GM23248 (cell line): ENCODE measurements at regions not wholly inside any gene's neighbourhood (a gene's known extent, or its start where the extent isn't known, plus 50 kb on each side); places are given as distances from the start of the nearest gene placed in this dataset.

Experiments
- DNase-seq: peaks from one replicate; pipeline ENCODE4 v3.0.0-alpha.2; 2015
- H2AFZ ChIP-seq: fragments of 200-600 bp; sonication (generic); 2 replicates; pipeline ENCODE4 v1.6.1; 2016; ENCODE audit warnings: antibody characterized with exemption
- H3F3A ChIP-seq: fragments of 200-600 bp; sonication (generic); 2 replicates; pipeline ENCODE4 v1.6.1; 2016; ENCODE audit warnings: mild to moderate bottlenecking, antibody characterized with exemption, mixed run types; ENCODE audit not compliant: insufficient read depth
- H3K27ac ChIP-seq: fragments of 200-600 bp; sonication (generic); 2 replicates; pipeline ENCODE4 v1.5.1; 2016; ENCODE audit warnings: mild to moderate bottlenecking
- H3K27me3 ChIP-seq: fragments of 200-600 bp; sonication (generic); replicated peaks from 2 replicates; pipeline ENCODE4 v1.6.1; 2016; ENCODE audit warnings: mild to moderate bottlenecking; ENCODE audit not compliant: insufficient read depth
- H3K36me3 ChIP-seq: fragments of 200-600 bp; sonication (generic); 2 replicates; pipeline ENCODE4 v1.6.1; 2016; ENCODE audit warnings: low read depth, mild to moderate bottlenecking
- H3K4me1 ChIP-seq: fragments of 200-600 bp; sonication (generic); 2 replicates; pipeline ENCODE4 v1.6.1; 2016; ENCODE audit warnings: mild to moderate bottlenecking; ENCODE audit not compliant: insufficient read depth
- H3K4me2 ChIP-seq: fragments of 200-600 bp; sonication (generic); one replicate; pipeline ENCODE4 v1.6.1; 2016; ENCODE audit warnings: mild to moderate bottlenecking; ENCODE audit not compliant: unreplicated experiment
- H3K4me3 ChIP-seq: fragments of 200-600 bp; sonication (generic); 2 replicates; pipeline ENCODE4 v1.5.1; 2016; ENCODE audit warnings: mild to moderate bottlenecking
- H3K79me2 ChIP-seq: fragments of 200-600 bp; sonication (generic); 2 replicates; pipeline ENCODE4 v1.6.1; 2016; ENCODE audit warnings: mild to moderate bottlenecking; ENCODE audit not compliant: insufficient read depth
- H3K9ac ChIP-seq: fragments of 200-600 bp; sonication (generic); 2 replicates; pipeline ENCODE4 v1.6.1; 2016; ENCODE audit warnings: mild to moderate bottlenecking
- H3K9me2 ChIP-seq: fragments of 200-600 bp; sonication (generic); 2 replicates; pipeline ENCODE4 v1.6.1; 2016; ENCODE audit warnings: mixed run types, mild to moderate bottlenecking, moderate library complexity; ENCODE audit not compliant: insufficient read depth
- H3K9me3 ChIP-seq: fragments of 200-600 bp; sonication (generic); one replicate; pipeline ENCODE4 v1.6.1; 2017; ENCODE audit warnings: low read depth
- H4K20me1 ChIP-seq: fragments of 200-600 bp; sonication (generic); 2 replicates; pipeline ENCODE4 v1.6.0; 2016; ENCODE audit not compliant: insufficient read depth
- EZH2 ChIP-seq: fragments of 200-600 bp; sonication (generic); IDR thresholded peaks from 2 replicates; pipeline ENCODE4 v1.6.1; 2018; ENCODE audit warnings: antibody characterized with exemption, mild to moderate bottlenecking; ENCODE audit not compliant: insufficient read depth, poor library complexity, severe bottlenecking
- EZH2phosphoT487 ChIP-seq: fragments of 200-600 bp; sonication (generic); IDR thresholded peaks from 2 replicates; pipeline ENCODE4 v1.6.1; 2018; ENCODE audit warnings: antibody characterized with exemption, moderate library complexity, mild to moderate bottlenecking, low read depth; ENCODE audit not compliant: insufficient read depth
- WGBS, 2 experiments: methylation state at CpG; one replicate each; pipeline ENCODE4 v1.1.6; 2015 to 2017; ENCODE audit warnings: low lambda C conversion rate in 2 of 2, low coverage in 1 of 2; ENCODE audit errors: missing lambda C conversion rate in 2 of 2; 5-methylcytosine and 5-hydroxymethylcytosine counted together
- in situ Hi-C: fragments of 300-500 bp; cut with MboI; formaldehyde crosslinking; loops from 2 replicates; pipeline ENCODE4 v1.15.0; 2020

GRCh38 chr2:9775351-9775750, 67.9 kb upstream of the TAF1B start:
- no peak overlapping the region for H3K4me2 ChIP-seq
- no peaks in the 10 kb centered on the region for H3K27me3 ChIP-seq
- no peaks in the 10 kb centered on the region for H4K20me1 ChIP-seq
- H3K9ac ChIP-seq, result no peak overlapping the region
- no peak for TF ChIP-seq EZH2
- TF ChIP-seq EZH2phosphoT487, result no peak
- H3K27ac ChIP-seq, result no peak overlapping the region
- H3K79me2 ChIP-seq, result no peaks in the 10 kb centered on the region
- H3K9me3 ChIP-seq, result no peaks in the 10 kb centered on the region
- H3F3A ChIP-seq, result 0 out of 2 replicates have a peak, but pooled peaks cover 6% of the 10 kb centered on the region
- H3K36me3 ChIP-seq, result no peaks in the 10 kb centered on the region
- no peak overlapping the region for H3K4me3 ChIP-seq
- in situ Hi-C loops, result loop anchor here (25.0 kb wide), 1 partner anchor 662 kb away; the partner anchor contains the start of gene ODC1
- 68 to 77% methylated on average over 7 to 9 of the region's 9 CpGs for WGBS, 2 experiments
- peaks cover 19% of the 10 kb centered on the region for H3K4me1 ChIP-seq
- no peak overlapping the region for H2AFZ ChIP-seq
- no peaks in the 10 kb centered on the region for H3K9me2 ChIP-seq
- DNase-seq, result no peak

DNA sequence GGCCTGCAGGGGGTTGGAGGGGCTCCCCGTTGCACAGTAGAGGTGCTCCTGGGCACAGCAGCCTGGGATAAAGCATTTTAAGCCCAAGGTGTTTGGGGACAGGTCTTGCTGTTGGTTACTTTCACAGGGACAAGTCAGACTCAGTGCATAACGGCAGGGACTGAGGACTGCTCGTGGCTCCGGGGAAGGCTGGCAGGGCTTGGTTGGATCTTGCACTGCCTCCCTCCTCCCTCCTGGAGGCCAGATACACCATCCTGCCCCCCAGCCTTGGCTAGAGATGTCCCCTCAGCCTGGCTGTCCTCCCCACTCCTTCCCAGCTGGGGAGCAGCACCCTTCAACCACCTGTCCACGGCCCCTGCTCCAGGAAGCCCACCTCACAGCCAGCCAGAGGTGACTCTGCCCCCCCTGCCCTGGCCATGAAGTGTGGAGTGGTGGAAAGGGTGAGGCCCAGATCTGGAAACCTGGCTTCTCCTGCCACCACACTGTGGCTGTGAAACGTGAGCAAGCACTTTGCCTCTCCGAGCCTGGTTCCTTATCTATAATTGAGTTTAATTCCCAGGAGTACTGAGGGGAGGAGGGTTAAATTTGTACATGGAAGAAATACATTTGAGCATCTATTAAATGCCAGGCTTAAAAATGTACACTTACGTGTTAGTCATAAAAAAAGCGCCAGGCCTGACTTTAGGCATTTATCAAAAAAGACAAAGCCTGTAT, 67.1 kb upstream of the TAF1B start:
- H4K20me1 ChIP-seq, result no peaks in the 10 kb centered on the region
- no peak overlapping the region for H3K4me3 ChIP-seq
- no peaks in the 10 kb centered on the region for H3K36me3 ChIP-seq
- H3K27me3 ChIP-seq, result no peaks in the 10 kb centered on the region
- 69 to 78% methylated on average over 9 of the region's 9 CpGs for WGBS, 2 experiments
- in situ Hi-C loops, result loop anchor here (25.0 kb wide), 1 partner anchor 661 kb away; the partner anchor contains the start of gene ODC1
- no peak overlapping the region for H3K4me2 ChIP-seq
- no peak overlapping the region for H2AFZ ChIP-seq
- H3K4me1 ChIP-seq, result peaks cover 12% of the 10 kb centered on the region
- no peak for DNase-seq
- H3K79me2 ChIP-seq, result no peaks in the 10 kb centered on the region
- TF ChIP-seq EZH2, result no peak
- TF ChIP-seq EZH2phosphoT487, result no peak
- H3K27ac ChIP-seq, result no peak overlapping the region
- H3K9me2 ChIP-seq, result no peaks in the 10 kb centered on the region
- no peak overlapping the region for H3K9ac ChIP-seq
- H3K9me3 ChIP-seq, result no peaks in the 10 kb centered on the region
- 0 out of 2 replicates have a peak, but pooled peaks cover 6% of the 10 kb centered on the region for H3F3A ChIP-seq

GRCh38 chr2:9777081-9777480, 66.2 kb upstream of the TAF1B start:
- Histone ChIP-seq H3K9me3 (no peaks in the 10 kb centered on the region), H3K4me2 (no peak overlapping the region), H3K4me1 (peaks cover 4% of the 10 kb centered on the region; the same call in 1 of the 2 replicates), H3K79me2 (no peaks in the 10 kb centered on the region), H3K4me3 (no peak overlapping the region), H3K9ac (no peak overlapping the region), H3K27me3 (no peaks in the 10 kb centered on the region), H3K36me3 (no peaks in the 10 kb centered on the region), H3K27ac (no peak overlapping the region), H4K20me1 (no peaks in the 10 kb centered on the region), H3F3A (0 out of 2 replicates have a peak, but pooled peaks cover 3% of the 10 kb centered on the region), H3K9me2 (no peaks in the 10 kb centered on the region), H2AFZ (no peak overlapping the region)
- DNase-seq, result no peak
- WGBS, 2 experiments, result 79 to 82% methylated on average over 6 of the region's 6 CpGs
- TF ChIP-seq EZH2 (no peak), EZH2phosphoT487 (no peak)
- in situ Hi-C loops, result loop anchor here (25.0 kb wide), 1 partner anchor 660 kb away; the partner anchor contains the start of gene ODC1

DNA sequence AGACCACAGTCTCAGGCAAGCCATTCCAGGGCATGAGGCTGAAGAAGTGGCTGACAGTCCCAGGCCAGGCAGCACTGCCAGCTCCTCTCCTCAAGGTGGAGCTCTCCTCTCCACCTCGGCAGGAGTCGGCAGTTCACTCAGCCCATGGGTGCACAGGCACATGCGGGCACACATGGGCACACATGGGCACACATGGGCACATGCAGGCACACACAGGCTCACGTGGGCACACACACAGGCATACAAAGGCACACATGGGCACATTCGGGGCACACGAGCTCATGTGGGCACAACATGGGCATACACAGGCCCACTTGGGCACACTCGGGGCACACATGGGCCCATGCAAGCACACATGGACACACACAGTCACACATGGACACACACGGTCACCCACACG, 65.3 kb upstream of the TAF1B start:
- 75 to 80% methylated on average over 9 of the region's 9 CpGs for WGBS, 2 experiments
- no peaks in the 10 kb centered on the region for H3K9me2 ChIP-seq

More for the DNA sequence above, 65.3 kb upstream of the TAF1B start:
- DNase-seq, result peak; percentile 46
- no peak for TF ChIP-seq EZH2
- no peak for TF ChIP-seq EZH2phosphoT487
- Histone ChIP-seq H3K79me2 (no peaks in the 10 kb centered on the region), H2AFZ (no peak overlapping the region), H4K20me1 (no peaks in the 10 kb centered on the region), H3K9ac (no peak overlapping the region), H3K27me3 (no peaks in the 10 kb centered on the region), H3K4me1 (0 out of 2 replicates have a peak, but pooled peaks cover 3% of the 10 kb centered on the region), H3K4me2 (no peak overlapping the region), H3K36me3 (no peaks in the 10 kb centered on the region), H3F3A (no peaks in the 10 kb centered on the region), H3K9me3 (no peaks in the 10 kb centered on the region), H3K4me3 (no peak overlapping the region), H3K27ac (no peak overlapping the region)
- in situ Hi-C loops, result loop anchor here (25.0 kb wide), 1 partner anchor 659 kb away; the partner anchor contains the start of gene ODC1
